Hepatocyte (in vitro differentiated cells): ENCODE measurements at regions not wholly inside any gene's neighbourhood (a gene's known extent, or its start where the extent isn't known, plus 50 kb on each side); places are given as distances from the start of the nearest gene placed in this dataset.

Source experiments
- DNase-seq: peaks from one replicate; pipeline ENCODE4 v3.0.0-alpha.2; 2016; ENCODE audit warnings: low spot score
- H2AFZ ChIP-seq: fragments of 200-600 bp; sonication (generic); 2 replicates; pipeline ENCODE4 v1.6.0; 2016; ENCODE audit warnings: antibody characterized with exemption, mild to moderate bottlenecking
- H3K27ac ChIP-seq: fragments of 200-600 bp; sonication (generic); 2 replicates; pipeline ENCODE4 v1.5.1; 2016; ENCODE audit warnings: mild to moderate bottlenecking
- H3K27me3 ChIP-seq: fragments of 200-600 bp; sonication (generic); 2 replicates; pipeline ENCODE4 v1.6.1; 2016
- H3K36me3 ChIP-seq: fragments of 200-600 bp; sonication (generic); replicated peaks from 2 replicates; pipeline ENCODE4 v1.5.1; 2016; ENCODE audit warnings: low read depth; ENCODE audit not compliant: insufficient read depth
- H3K4me1 ChIP-seq: fragments of 200-600 bp; sonication (generic); 2 replicates; pipeline ENCODE4 v1.5.1; 2016; ENCODE audit warnings: mild to moderate bottlenecking, moderate library complexity; ENCODE audit not compliant: insufficient read depth
- H3K4me2 ChIP-seq: fragments of 200-600 bp; sonication (generic); 2 replicates; pipeline ENCODE4 v1.6.0; 2016
- H3K4me3 ChIP-seq: fragments of 200-600 bp; sonication (generic); 2 replicates; pipeline ENCODE4 v1.5.1; 2016; ENCODE audit warnings: mild to moderate bottlenecking
- H3K79me2 ChIP-seq: fragments of 200-600 bp; sonication (generic); 2 replicates; pipeline ENCODE4 v1.6.0; 2017; ENCODE audit warnings: mild to moderate bottlenecking
- H3K9me2 ChIP-seq: fragments of 200-600 bp; sonication (generic); replicated peaks from 2 replicates; pipeline ENCODE4 v1.6.0; 2017; ENCODE audit warnings: mild to moderate bottlenecking; ENCODE audit not compliant: insufficient read depth
- H3K9me3 ChIP-seq: fragments of 200-600 bp; sonication (generic); 2 replicates; pipeline ENCODE4 v1.5.1; 2016; ENCODE audit warnings: low read depth, mild to moderate bottlenecking
- H4K20me1 ChIP-seq: fragments of 200-600 bp; sonication (generic); 2 replicates; pipeline ENCODE4 v1.6.0; 2016; ENCODE audit warnings: mild to moderate bottlenecking; ENCODE audit not compliant: insufficient read depth, poor library complexity, severe bottlenecking
- EZH2 ChIP-seq: fragments of 200-600 bp; sonication (generic); IDR thresholded peaks from 2 replicates; pipeline ENCODE4 v1.6.1; 2016; ENCODE audit warnings: antibody characterized with exemption, mild to moderate bottlenecking, borderline replicate concordance
- EZH2phosphoT487 ChIP-seq: fragments of 200-600 bp; sonication (generic); IDR thresholded peaks from one replicate; pipeline ENCODE4 v1.6.1; 2018; ENCODE audit warnings: antibody characterized with exemption, mild to moderate bottlenecking, low read depth, moderate library complexity; ENCODE audit not compliant: unreplicated experiment, severe bottlenecking
- WGBS: methylation state at CpG from one replicate; pipeline ENCODE4 v1.1.6; 2016; ENCODE audit warnings: low lambda C conversion rate; ENCODE audit errors: missing lambda C conversion rate; 5-methylcytosine and 5-hydroxymethylcytosine counted together
- TF ChIP-seq, protein P1 (sequence below): fragments of 200-600 bp; sonication (generic); IDR thresholded peaks from 2 replicates; pipeline ENCODE4 v1.5.1; 2016; ENCODE audit warnings: antibody characterized with exemption, mild to moderate bottlenecking; ENCODE audit not compliant: poor library complexity

DNA sequence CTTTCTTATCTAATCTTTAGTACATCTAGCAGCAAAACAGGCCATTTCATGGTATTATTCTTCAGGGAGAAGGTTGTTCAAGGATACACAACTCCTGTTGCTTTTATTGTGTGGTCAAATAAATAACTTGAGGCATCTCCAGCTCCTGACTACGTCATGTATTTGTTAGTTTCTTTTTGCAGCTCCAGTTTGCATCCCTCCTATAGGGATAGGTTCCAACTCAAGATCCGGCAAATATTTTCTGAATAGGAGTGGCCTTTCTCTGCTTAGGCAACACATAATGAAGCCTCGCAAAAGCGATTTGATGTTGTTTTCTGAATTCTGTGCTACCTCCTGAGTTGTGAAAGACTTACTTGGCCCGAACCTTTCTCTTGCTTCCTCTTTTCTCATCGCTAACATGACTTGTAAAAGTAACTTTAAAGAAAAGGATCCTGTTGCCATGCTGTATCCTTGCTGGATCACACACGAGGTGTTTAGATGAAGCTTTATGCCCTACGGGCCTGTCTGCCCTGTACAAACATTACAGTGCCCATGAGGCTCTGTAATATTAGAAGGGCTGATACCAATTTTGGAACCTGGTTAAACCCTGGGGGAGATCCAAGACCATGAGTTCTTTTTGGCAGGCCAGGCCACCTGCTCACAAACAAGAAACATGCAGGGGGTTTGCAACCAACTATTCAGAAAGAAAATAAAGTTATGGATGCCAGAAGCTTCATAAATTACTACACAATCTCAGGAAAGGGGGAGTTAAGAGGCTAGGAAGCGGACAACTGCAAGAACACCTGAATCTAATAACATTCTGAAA is 149.8 kb upstream of the FGF10 start:
- Histone ChIP-seq H3K9me2 (no peaks in the 10 kb centered on the region), H3K4me2 (peak overlapping the region; percentile 13), H3K9me3 (no peaks in the 10 kb centered on the region), H3K27me3 (no peaks in the 10 kb centered on the region), H4K20me1 (no peaks in the 10 kb centered on the region), H3K79me2 (no peaks in the 10 kb centered on the region), H2AFZ (no peak overlapping the region), H3K36me3 (no peaks in the 10 kb centered on the region), H3K27ac (peak overlapping the region; percentile 15), H3K4me1 (no peaks in the 10 kb centered on the region), H3K4me3 (no peak overlapping the region)
- peak; percentile 6 for DNase-seq
- TF ChIP-seq EZH2: no peak
- TF ChIP-seq, protein P1, sequence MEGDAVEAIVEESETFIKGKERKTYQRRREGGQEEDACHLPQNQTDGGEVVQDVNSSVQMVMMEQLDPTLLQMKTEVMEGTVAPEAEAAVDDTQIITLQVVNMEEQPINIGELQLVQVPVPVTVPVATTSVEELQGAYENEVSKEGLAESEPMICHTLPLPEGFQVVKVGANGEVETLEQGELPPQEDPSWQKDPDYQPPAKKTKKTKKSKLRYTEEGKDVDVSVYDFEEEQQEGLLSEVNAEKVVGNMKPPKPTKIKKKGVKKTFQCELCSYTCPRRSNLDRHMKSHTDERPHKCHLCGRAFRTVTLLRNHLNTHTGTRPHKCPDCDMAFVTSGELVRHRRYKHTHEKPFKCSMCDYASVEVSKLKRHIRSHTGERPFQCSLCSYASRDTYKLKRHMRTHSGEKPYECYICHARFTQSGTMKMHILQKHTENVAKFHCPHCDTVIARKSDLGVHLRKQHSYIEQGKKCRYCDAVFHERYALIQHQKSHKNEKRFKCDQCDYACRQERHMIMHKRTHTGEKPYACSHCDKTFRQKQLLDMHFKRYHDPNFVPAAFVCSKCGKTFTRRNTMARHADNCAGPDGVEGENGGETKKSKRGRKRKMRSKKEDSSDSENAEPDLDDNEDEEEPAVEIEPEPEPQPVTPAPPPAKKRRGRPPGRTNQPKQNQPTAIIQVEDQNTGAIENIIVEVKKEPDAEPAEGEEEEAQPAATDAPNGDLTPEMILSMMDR: no peak
- no peak for TF ChIP-seq EZH2phosphoT487
- WGBS: 69% methylated on average over 9 of the region's 9 CpGs

- H3K27me3 ChIP-seq: no peaks in the 10 kb centered on the region
- H2AFZ ChIP-seq: no peak overlapping the region
- peak; percentile 68 for DNase-seq
- no peaks in the 10 kb centered on the region for H3K79me2 ChIP-seq
- 46% methylated on average over 3 of the region's 3 CpGs for WGBS
- no peaks in the 10 kb centered on the region for H3K36me3 ChIP-seq
- no peaks in the 10 kb centered on the region for H4K20me1 ChIP-seq
- H3K27ac ChIP-seq: no peak overlapping the region
- TF ChIP-seq, protein P1: peak; percentile 73
- TF ChIP-seq EZH2phosphoT487 (no peak), EZH2 (no peak)
- H3K9me2 ChIP-seq: no peaks in the 10 kb centered on the region
- no peaks in the 10 kb centered on the region for H3K4me1 ChIP-seq
- H3K4me2 ChIP-seq: no peak overlapping the region
- H3K4me3 ChIP-seq: no peak overlapping the region
- no peaks in the 10 kb centered on the region for H3K9me3 ChIP-seq
Measured at GRCh38 chr5:44536650-44537260, 147.5 kb upstream of the FGF10 start.

- Histone ChIP-seq H3K9me3 (no peaks in the 10 kb centered on the region), H3K4me3 (no peak overlapping the region), H3K4me2 (no peak overlapping the region), H3K79me2 (no peaks in the 10 kb centered on the region), H3K9me2 (no peaks in the 10 kb centered on the region), H3K27me3 (no peaks in the 10 kb centered on the region), H3K36me3 (no peaks in the 10 kb centered on the region), H2AFZ (no peak overlapping the region), H3K27ac (no peak overlapping the region), H3K4me1 (no peaks in the 10 kb centered on the region), H4K20me1 (no peaks in the 10 kb centered on the region)
- TF ChIP-seq, protein P1: no peak
- TF ChIP-seq EZH2phosphoT487 (no peak), EZH2 (no peak)
- DNase-seq: no peak
- 79% methylated on average over 3 of the region's 3 CpGs for WGBS
Measured at GRCh38 chr5:44535621-44536020, 146.4 kb upstream of the FGF10 start.
